LNCAP (cell line): ENCODE measurements at regions not wholly inside any gene's neighbourhood (a gene's known extent, or its start where the extent isn't known, plus 50 kb on each side); places are given as distances from the start of the nearest gene placed in this dataset.

Source experiments
- CTCF ChIP-seq: fragments of 450-650 bp; IDR thresholded peaks from 2 replicates; pipeline ENCODE4 v1.5.1; 2017; ENCODE audit warnings: mild to moderate bottlenecking

GRCh38 chr10:65183236-65183635 lies 1662.0 kb downstream of the REEP3 start:
- no peak for TF ChIP-seq CTCF

GRCh38 chr10:65194126-65194525 lies 1672.9 kb downstream of the REEP3 start:
- TF ChIP-seq CTCF = no peak

- no peak for TF ChIP-seq CTCF
These were observed 1673.4 kb downstream of the REEP3 start for GRCh38 chr10:65194555-65194954.

GRCh38 chr10:65196111-65196510 lies 1674.9 kb downstream of the REEP3 start:
- TF ChIP-seq CTCF = no peak

- TF ChIP-seq CTCF = no peak
These were observed 1676.7 kb downstream of the REEP3 start for GRCh38 chr10:65197935-65198334.

GRCh38 chr10:65201491-65201890 lies 1680.3 kb downstream of the REEP3 start:
- no peak for TF ChIP-seq CTCF

GRCh38 chr10:65204999-65205398 lies 1683.8 kb downstream of the REEP3 start:
- TF ChIP-seq CTCF = no peak

- TF ChIP-seq CTCF = no peak
These were observed 1692.0 kb downstream of the REEP3 start for GRCh38 chr10:65213170-65213569.
